Erythroblast (primary cell): ENCODE measurements at regions not wholly inside any gene's neighbourhood (a gene's known extent, or its start where the extent isn't known, plus 50 kb on each side); places are given as distances from the start of the nearest gene placed in this dataset.
"Not testable (repeated sequence)": the region's sequence is repeated elsewhere in the genome, so short reads cannot be mapped to it uniquely, and the experiment has no call there.

ENCODE experiments used
- DNase-seq, 2 experiments: peaks; one replicate each; lab custom pipeline; 2025; lab: John Stamatoyannopoulos, UW
- GATA1 ChIP-seq: IDR thresholded peaks from 2 replicates; pipeline ENCODE4 v1.6.1; 2011; ENCODE audit warnings: low read depth, mild to moderate bottlenecking, control low read depth, low read length, moderate library complexity
- POLR2A ChIP-seq: IDR thresholded peaks from 2 replicates; pipeline ENCODE4 v1.6.1; 2011; ENCODE audit warnings: mild to moderate bottlenecking, low read length

- no peak for TF ChIP-seq POLR2A
- no peak for TF ChIP-seq GATA1
- no peak for DNase-seq
Observed at GRCh38 chr17:71585540-71585939, 535.3 kb upstream of the SOX9 start.

DNA sequence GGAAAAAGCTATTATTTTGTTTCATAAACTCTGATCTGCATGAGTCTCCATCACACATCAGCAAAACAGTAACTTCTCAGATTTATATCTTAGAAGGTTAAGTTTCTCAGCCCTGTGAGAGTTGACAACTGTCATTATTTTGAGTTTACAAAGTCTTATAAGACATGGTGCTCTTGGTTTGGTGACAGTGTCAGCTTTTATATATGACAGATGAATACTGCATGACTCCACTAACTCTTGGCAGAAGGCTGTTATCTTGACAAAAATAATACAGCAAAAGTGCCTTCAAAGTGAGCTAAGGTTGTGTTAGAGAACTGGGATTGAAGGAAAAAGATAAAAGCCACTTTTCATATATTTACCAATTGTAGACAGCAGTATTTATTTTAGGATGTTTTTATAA lies 528.4 kb upstream of the SOX9 start:
- TF ChIP-seq POLR2A (no peak), GATA1 (no peak)

GRCh38 chr17:71593078-71593477 lies 527.7 kb upstream of the SOX9 start:
- TF ChIP-seq POLR2A, result no peak
- no peak for TF ChIP-seq GATA1
- no peak for DNase-seq

More for the DNA sequence above, 528.4 kb upstream of the SOX9 start:
- DNase-seq, result no peak

- not testable (repeated sequence) for DNase-seq
Observed at GRCh38 chr17:71599583-71599982, 521.2 kb upstream of the SOX9 start.

DNA sequence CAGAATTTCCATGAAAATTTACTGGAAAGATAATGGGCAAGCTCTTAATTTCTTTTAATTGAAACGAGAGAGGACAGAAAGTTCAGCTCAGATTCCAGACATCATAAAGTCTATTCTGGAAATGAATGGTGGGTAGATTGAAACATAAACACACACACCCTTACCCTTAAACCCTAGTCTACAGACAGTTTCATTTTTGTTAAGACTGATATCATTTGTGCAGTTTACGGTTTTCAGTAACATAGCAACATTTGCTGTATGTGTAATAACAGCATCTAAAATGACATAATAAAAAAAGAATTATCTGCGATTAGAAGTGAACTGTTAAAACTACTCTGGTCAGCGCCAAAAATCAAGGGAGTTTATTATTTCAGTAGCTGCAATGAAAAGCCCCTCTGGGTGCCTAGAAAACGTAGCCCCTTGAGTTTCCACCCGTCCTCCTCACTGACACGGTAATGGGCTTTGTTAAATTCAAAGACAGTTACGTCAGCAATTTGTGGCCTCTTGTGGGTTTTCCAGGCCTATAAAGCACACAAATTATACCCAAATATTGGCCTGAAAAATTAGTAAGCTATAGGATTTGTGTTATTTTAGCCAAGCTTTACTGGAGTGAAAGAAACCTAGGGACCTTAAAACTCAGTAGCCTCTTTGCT lies 520.6 kb upstream of the SOX9 start:
- no peak for TF ChIP-seq POLR2A
- no peak for TF ChIP-seq GATA1
- DNase-seq, result no peak

- TF ChIP-seq POLR2A, result no peak
- TF ChIP-seq GATA1, result no peak
- DNase-seq, result no peak
Observed at GRCh38 chr17:71601894-71602504, 518.8 kb upstream of the SOX9 start.

DNA sequence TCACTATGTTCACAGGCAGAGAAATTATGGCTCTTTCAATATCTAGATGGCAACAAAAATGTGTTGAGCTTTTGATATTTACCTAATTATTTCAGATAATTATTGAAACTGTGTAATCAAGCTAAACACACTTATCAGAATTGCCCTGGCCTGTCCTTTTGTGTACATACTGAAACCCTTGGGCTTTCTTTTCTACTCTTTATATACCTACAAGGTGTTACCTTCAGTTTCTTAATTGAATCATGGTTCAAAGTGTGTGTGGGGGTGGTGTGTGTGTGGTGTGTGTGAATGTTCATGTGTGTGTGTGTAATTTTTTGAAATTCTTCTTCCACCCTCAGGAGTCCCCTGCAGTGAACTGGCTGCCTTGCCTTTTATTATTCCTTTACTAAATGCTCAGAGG lies 506.8 kb upstream of the SOX9 start:
- TF ChIP-seq POLR2A, result no peak
- no peak for TF ChIP-seq GATA1
- DNase-seq, result no peak

DNA sequence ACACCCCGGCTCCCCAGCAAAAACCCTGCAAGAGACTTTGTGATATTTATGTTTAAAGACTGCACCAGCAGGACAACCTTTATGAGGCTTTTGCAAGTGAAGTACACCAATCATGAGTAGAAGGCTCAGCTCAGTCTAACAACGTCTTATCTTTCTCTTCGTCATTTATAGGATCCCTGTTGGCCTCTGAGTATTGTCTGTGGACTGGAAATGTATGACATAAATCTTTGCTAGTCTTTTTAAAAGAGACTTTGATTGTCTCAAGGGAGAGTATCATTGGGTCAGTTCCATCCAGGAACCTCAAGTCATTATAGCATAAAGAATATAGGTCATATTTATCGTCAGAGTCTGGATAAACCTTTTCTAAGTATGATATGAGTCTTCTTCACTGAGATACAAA lies 505.0 kb upstream of the SOX9 start:
- TF ChIP-seq POLR2A (no peak), GATA1 (no peak)
- no peak for DNase-seq

- not testable (repeated sequence) for DNase-seq
Observed at GRCh38 chr17:71617767-71618166, 503.1 kb upstream of the SOX9 start.

GRCh38 chr17:71625330-71625729 lies 495.5 kb upstream of the SOX9 start:
- DNase-seq, result no peak
- TF ChIP-seq GATA1 (no peak), POLR2A (no peak)

- TF ChIP-seq GATA1, result no peak
- no peak for TF ChIP-seq POLR2A
Observed at GRCh38 chr17:71628306-71628705, 492.5 kb upstream of the SOX9 start.

GRCh38 chr17:71631483-71631882 lies 489.3 kb upstream of the SOX9 start:
- TF ChIP-seq POLR2A (no peak), GATA1 (no peak)
- no peak for DNase-seq

More at GRCh38 chr17:71628306-71628705, 492.5 kb upstream of the SOX9 start:
- DNase-seq, result no peak

- TF ChIP-seq POLR2A (no peak), GATA1 (no peak)
- DNase-seq, result no peak
Observed at GRCh38 chr17:71632328-71632727, 488.5 kb upstream of the SOX9 start.

- DNase-seq, result no peak
- TF ChIP-seq GATA1 (no peak), POLR2A (no peak)
Observed at GRCh38 chr17:71633391-71633849, 487.4 kb upstream of the SOX9 start.

DNA sequence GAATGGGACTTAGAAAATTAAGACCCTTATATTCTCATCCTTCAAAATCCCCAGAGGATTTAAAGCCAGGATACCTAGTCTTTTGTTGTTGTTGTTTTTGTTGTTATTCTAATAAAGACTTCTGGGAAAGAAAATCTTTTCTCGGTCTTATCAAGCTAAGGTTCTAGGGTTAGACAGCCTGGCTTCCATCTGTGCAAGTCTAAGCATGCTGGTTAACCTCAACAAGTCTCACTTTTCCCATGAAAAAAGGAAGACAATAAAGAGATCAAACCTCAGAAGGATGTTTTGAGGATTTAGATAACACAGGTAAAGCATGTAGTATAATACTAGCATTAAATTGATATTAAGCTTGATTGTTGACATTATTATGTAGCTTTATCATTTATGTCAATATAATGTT lies 486.4 kb upstream of the SOX9 start:
- DNase-seq, result no peak
- TF ChIP-seq GATA1 (no peak), POLR2A (no peak)
